ENCODE measurements at regions not wholly inside any gene's neighbourhood (a gene's known extent, or its start where the extent isn't known, plus 50 kb on each side); places are given as distances from the start of the nearest gene placed in this dataset.

DNA sequence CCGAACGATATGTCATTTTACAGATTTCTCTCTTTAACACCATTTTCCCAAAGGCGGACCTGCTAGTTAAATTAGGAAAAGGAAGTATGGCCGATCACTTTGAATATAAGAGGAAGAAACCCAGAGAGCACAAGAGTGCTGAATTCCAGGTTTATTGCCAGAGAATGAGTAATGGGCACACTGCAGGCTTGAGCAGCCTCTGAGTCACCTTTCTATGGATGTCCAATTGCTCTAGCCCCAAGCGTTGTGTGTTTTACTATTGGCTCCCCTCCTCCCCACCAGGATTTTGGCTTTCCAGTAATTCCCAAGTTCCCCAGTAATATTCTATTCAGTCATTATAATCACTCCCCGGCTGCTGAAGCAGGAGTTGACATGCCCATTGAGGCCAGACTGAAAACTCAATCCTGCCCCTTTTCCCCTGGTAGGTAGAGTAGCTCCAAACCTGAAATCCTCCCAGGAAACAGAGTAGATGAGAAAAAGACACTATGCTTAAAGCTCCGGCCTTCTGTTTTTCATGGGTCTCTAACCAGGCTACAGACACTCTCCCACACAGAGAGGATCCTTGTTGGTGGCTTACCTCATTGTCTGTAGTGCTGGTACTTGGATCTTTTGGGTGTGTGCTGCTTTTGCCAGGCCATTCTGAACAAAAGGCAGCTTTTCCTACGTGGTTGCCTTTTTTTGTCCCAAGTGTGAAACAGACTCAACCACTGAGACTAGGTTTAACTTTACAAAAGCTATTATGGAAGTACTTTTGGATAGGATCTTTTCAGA lies 704.3 kb upstream of the FLRT2 start:
- no peak for ATAC-seq (ENCODE audit: low FRiP score)
- WGBS, 2 donors, result 86 to 88% methylated on average over 8 of the region's 8 CpGs

DNA sequence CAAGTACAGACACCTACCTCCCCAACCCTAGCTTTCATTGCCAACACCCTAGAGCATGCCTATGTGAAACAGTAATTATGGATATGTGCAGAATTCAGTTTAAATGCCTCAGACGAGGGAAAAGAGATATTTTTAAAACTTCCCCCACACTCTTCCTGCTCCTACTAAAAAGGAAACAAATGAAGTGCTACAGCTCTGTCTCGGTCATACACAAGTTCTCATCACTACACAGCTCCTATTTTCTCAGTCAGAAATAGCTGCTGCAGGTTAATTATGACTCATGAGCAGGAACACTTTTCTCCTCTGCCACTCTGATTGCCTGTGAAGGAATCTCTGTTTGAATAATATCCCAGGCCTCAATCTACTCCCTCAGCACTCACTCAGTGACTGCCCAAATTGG lies 703.6 kb upstream of the FLRT2 start:
- no peak for ATAC-seq (ENCODE audit: low FRiP score)
- Histone ChIP-seq H3K27me3 (ENCODE audit: control insufficient read depth in 1 of 2, insufficient read depth in 2 of 2, low read length in 1 of 2) (no peaks in the 10 kb centered on the region), H3K9me3 (ENCODE audit: control insufficient read depth, low read length) (no peaks in the 10 kb centered on the region), H3K4me3 (ENCODE audit: low read length in 2 of 2) (no peak overlapping the region), H3K4me1 (ENCODE audit: control insufficient read depth in 1 of 2, insufficient read depth in 2 of 2, low read length in 2 of 2) (no peaks in the 10 kb centered on the region), H3K36me3 (ENCODE audit: control insufficient read depth in 1 of 2, insufficient read depth in 2 of 2, low read length in 1 of 2) (no peaks in the 10 kb centered on the region), H3K27ac (ENCODE audit: low read depth in 1 of 2, low read length in 2 of 2) (no peak overlapping the region)
- intact Hi-C loops (cut with DNase I), result no loop called here
- WGBS, 2 donors, result 52 to 62% methylated on average over 2 of the region's 2 CpGs
- no peak for DNase-seq

More for the DNA sequence above, 704.3 kb upstream of the FLRT2 start:
- no peak overlapping the region for H3K4me3 ChIP-seq (ENCODE audit: low read length in 2 of 2)
- no peak for DNase-seq
- intact Hi-C loops (cut with DNase I), result no loop called here
- no peaks in the 10 kb centered on the region for H3K9me3 ChIP-seq (ENCODE audit: control insufficient read depth, low read length)
- H3K36me3 ChIP-seq (ENCODE audit: control insufficient read depth in 1 of 2, insufficient read depth in 2 of 2, low read length in 1 of 2), result no peaks in the 10 kb centered on the region
- no peaks in the 10 kb centered on the region for H3K4me1 ChIP-seq (ENCODE audit: control insufficient read depth in 1 of 2, insufficient read depth in 2 of 2, low read length in 2 of 2)
- H3K27ac ChIP-seq (ENCODE audit: low read depth in 1 of 2, low read length in 2 of 2), result no peak overlapping the region
- H3K27me3 ChIP-seq (ENCODE audit: control insufficient read depth in 1 of 2, insufficient read depth in 2 of 2, low read length in 1 of 2), result no peaks in the 10 kb centered on the region

DNA sequence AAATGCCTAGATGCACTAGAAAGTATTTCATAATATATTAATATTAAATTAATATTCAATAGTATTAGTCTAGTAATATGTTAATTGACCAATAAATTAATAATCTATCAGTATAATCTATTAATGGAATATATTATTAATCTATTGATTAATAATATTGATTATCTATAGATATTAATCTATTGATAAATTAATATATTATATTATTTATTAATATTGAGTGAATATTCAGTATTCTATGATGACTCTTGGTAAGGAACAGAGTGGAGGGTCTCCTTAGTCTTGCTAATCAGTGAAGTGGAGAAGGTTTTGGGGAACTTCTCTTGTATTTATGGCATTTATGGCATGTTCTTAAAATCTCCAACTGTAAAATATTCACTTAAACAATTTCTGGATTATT lies 679.3 kb upstream of the FLRT2 start:
- Histone ChIP-seq H3K4me1 (ENCODE audit: control insufficient read depth in 1 of 2, insufficient read depth in 2 of 2, low read length in 2 of 2) (no peaks in the 10 kb centered on the region), H3K27ac (ENCODE audit: low read depth in 1 of 2, low read length in 2 of 2) (no peak overlapping the region), H3K36me3 (ENCODE audit: control insufficient read depth in 1 of 2, insufficient read depth in 2 of 2, low read length in 1 of 2) (no peaks in the 10 kb centered on the region), H3K4me3 (ENCODE audit: low read length in 2 of 2) (no peak overlapping the region), H3K9me3 (ENCODE audit: control insufficient read depth, low read length) (no peaks in the 10 kb centered on the region), H3K27me3 (ENCODE audit: control insufficient read depth in 1 of 2, insufficient read depth in 2 of 2, low read length in 1 of 2) (no peaks in the 10 kb centered on the region)
- intact Hi-C loops (cut with DNase I), result no loop called here
- DNase-seq (no peak), ATAC-seq (ENCODE audit: low FRiP score) (no peak)

DNA sequence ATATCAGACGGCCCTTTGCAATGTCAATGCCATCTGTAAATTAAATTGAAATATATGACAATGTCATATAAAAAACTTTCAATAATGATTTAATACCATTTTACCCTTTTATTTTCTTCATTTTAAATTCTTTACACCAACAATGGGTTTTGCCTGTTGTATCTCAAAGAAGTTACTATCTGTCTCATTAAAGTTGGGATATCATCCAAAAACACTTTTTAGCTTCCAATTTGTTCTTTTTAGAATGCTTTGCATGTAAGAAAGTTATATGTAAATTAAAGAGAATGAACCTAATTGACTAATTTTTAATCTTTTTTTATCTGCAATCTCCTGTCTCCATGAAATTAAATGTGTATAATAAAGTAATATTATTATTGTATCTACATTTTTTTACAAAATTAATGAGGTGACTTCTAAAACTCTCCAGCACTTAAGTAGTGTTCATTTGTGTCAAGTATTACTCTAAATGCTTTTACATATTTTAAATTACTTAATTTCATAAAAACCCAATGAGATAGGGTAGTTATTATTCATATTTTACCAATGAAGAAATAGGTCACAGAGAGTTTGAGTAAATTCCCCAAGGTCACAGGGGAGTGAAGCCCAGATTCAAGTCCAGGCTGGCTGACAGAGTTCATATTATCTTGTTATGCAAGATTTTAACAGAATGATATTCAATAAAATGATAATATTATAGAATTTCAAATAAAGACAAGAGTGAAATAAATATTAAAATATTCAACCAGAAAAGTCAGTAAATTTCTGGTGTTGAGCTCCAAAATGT lies 673.0 kb upstream of the FLRT2 start:
- Histone ChIP-seq H3K27ac (ENCODE audit: low read depth in 1 of 2, low read length in 2 of 2) (no peak overlapping the region), H3K36me3 (ENCODE audit: control insufficient read depth in 1 of 2, insufficient read depth in 2 of 2, low read length in 1 of 2) (no peaks in the 10 kb centered on the region), H3K4me1 (ENCODE audit: control insufficient read depth in 1 of 2, insufficient read depth in 2 of 2, low read length in 2 of 2) (no peaks in the 10 kb centered on the region), H3K27me3 (ENCODE audit: control insufficient read depth in 1 of 2, insufficient read depth in 2 of 2, low read length in 1 of 2) (no peaks in the 10 kb centered on the region), H3K4me3 (ENCODE audit: low read length in 2 of 2) (no peak overlapping the region), H3K9me3 (ENCODE audit: control insufficient read depth, low read length) (no peaks in the 10 kb centered on the region)
- 73 to 86% methylated on average over 1 of the region's 1 CpG for WGBS, 2 donors
- intact Hi-C loops (cut with DNase I), result no loop called here
- ATAC-seq (ENCODE audit: low FRiP score) (no peak), DNase-seq (no peak)

DNA sequence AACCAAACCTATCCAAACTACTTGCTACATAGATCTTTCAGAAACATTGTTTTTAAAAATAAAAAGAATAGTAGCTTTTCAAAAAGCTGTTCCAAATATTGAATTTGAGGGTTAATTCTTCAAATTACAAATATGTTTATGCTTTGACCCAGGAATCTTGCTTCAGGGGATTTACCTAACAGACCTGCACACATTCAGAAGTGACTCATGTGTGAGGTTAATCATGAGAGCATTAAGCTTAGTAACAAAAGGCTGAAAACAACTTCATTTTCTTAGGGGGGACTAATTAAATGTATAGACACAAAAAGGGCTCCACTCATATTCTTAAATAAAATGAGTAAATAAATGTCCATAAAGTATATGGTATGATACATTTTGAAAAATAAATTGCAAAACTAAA lies 672.4 kb upstream of the FLRT2 start:
- Histone ChIP-seq H3K27me3 (ENCODE audit: control insufficient read depth in 1 of 2, insufficient read depth in 2 of 2, low read length in 1 of 2) (no peaks in the 10 kb centered on the region), H3K36me3 (ENCODE audit: control insufficient read depth in 1 of 2, insufficient read depth in 2 of 2, low read length in 1 of 2) (no peaks in the 10 kb centered on the region), H3K4me1 (ENCODE audit: control insufficient read depth in 1 of 2, insufficient read depth in 2 of 2, low read length in 2 of 2) (no peaks in the 10 kb centered on the region), H3K4me3 (ENCODE audit: low read length in 2 of 2) (no peak overlapping the region), H3K27ac (ENCODE audit: low read depth in 1 of 2, low read length in 2 of 2) (no peak overlapping the region), H3K9me3 (ENCODE audit: control insufficient read depth, low read length) (no peaks in the 10 kb centered on the region)
- DNase-seq, result no peak
- intact Hi-C loops (cut with DNase I), result no loop called here
- no peak for ATAC-seq (ENCODE audit: low FRiP score)

DNA sequence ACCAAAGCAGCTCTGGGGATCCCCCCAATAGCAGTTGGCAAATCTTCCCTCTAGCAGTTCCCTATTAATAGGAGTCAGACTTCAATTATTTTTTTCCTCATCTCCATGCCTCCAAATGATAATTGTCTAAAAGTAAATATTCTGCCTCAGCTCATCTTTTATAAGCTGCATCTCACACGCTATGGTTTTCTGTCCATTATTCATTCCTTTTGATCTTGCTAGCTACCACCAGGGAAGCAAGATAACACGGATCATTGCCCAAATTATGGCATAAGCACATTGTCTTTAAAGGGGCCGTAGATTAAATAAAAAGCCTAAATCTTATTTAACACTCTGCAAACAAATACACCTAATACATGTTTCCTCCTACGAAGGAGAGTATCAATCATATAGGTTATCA lies 670.8 kb upstream of the FLRT2 start:
- no peaks in the 10 kb centered on the region for H3K9me3 ChIP-seq (ENCODE audit: control insufficient read depth, low read length)
- H3K27me3 ChIP-seq (ENCODE audit: control insufficient read depth in 1 of 2, insufficient read depth in 2 of 2, low read length in 1 of 2), result no peaks in the 10 kb centered on the region
- no peak overlapping the region for H3K27ac ChIP-seq (ENCODE audit: low read depth in 1 of 2, low read length in 2 of 2)
- H3K4me3 ChIP-seq (ENCODE audit: low read length in 2 of 2), result no peak overlapping the region
- H3K4me1 ChIP-seq (ENCODE audit: control insufficient read depth in 1 of 2, insufficient read depth in 2 of 2, low read length in 2 of 2), result no peaks in the 10 kb centered on the region
- 94 to 95% methylated on average over 4 of the region's 4 CpGs for WGBS, 2 donors
- ATAC-seq (ENCODE audit: low FRiP score) (no peak), DNase-seq (no peak)
- H3K36me3 ChIP-seq (ENCODE audit: control insufficient read depth in 1 of 2, insufficient read depth in 2 of 2, low read length in 1 of 2), result no peaks in the 10 kb centered on the region
- intact Hi-C loops (cut with DNase I), result no loop called here

DNA sequence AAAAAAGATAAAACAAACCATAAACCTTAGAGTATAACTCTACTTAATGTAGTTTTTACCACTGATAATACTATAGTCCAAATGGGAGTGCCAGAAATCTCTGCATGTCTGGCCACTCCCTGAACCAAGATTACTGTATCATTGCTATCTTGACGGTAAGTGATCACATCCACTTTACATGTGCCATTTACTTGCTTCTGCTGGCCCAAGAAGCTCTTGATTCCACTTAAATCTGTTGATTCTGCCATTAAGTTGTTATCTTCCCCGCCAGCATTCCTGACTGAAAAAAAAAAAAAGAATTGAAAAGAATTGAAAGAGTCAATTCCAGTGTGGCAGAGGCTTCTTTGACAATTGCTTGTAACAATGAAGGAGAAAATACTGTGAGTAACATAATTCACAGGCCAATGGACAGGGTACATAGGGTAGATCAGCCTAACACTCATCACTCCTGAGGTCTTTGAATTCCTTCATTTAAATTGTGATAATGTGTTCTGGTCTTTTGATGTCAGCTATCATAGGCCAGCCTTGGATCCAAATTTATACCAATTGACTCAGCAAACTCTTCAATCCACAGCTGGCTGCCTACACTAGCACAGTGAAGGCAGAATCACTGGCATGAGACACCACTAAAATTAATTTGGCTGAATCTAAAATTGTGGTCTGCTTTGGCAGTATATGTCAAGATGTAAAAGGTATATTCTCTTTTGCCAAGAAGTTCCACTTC lies 665.2 kb upstream of the FLRT2 start:
- intact Hi-C loops (cut with DNase I), result no loop called here
- Histone ChIP-seq H3K27me3 (ENCODE audit: control insufficient read depth in 1 of 2, insufficient read depth in 2 of 2, low read length in 1 of 2) (no peaks in the 10 kb centered on the region), H3K4me3 (ENCODE audit: low read length in 2 of 2) (no peak overlapping the region), H3K9me3 (ENCODE audit: control insufficient read depth, low read length) (no peaks in the 10 kb centered on the region), H3K4me1 (ENCODE audit: control insufficient read depth in 1 of 2, insufficient read depth in 2 of 2, low read length in 2 of 2) (no peaks in the 10 kb centered on the region), H3K27ac (ENCODE audit: low read depth in 1 of 2, low read length in 2 of 2) (no peak overlapping the region), H3K36me3 (ENCODE audit: control insufficient read depth in 1 of 2, insufficient read depth in 2 of 2, low read length in 1 of 2) (no peaks in the 10 kb centered on the region)
- 93% methylated on average over 2 of the region's 2 CpGs for WGBS, 2 donors
- ATAC-seq (ENCODE audit: low FRiP score) (no peak), DNase-seq (no peak)

DNA sequence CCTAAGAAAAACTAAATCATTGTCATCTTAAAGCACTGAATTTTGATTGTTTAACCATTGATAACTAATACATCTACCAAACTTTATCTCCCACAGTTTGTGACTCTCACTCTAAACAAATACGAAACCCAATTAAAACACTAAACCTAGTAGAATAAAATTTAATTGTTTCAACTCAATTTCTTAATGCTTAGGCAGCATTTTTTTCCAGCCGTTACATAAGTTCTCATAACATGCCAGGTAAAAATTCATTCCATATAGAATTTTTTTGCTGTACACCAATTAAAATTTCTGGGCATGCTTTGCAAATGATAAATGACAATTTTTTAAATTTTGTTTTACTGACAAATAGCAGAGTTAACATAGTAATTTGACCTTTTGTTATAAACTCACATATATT lies 658.2 kb upstream of the FLRT2 start:
- no peak overlapping the region for H3K4me3 ChIP-seq (ENCODE audit: low read length in 2 of 2)
- H3K27ac ChIP-seq (ENCODE audit: low read depth in 1 of 2, low read length in 2 of 2), result no peak overlapping the region
- ATAC-seq (ENCODE audit: low FRiP score) (no peak), DNase-seq (no peak)
- intact Hi-C loops (cut with DNase I), result no loop called here
- H3K4me1 ChIP-seq (ENCODE audit: control insufficient read depth in 1 of 2, insufficient read depth in 2 of 2, low read length in 2 of 2), result no peaks in the 10 kb centered on the region
- H3K27me3 ChIP-seq (ENCODE audit: control insufficient read depth in 1 of 2, insufficient read depth in 2 of 2, low read length in 1 of 2), result no peaks in the 10 kb centered on the region
- H3K36me3 ChIP-seq (ENCODE audit: control insufficient read depth in 1 of 2, insufficient read depth in 2 of 2, low read length in 1 of 2), result no peaks in the 10 kb centered on the region
- H3K9me3 ChIP-seq (ENCODE audit: control insufficient read depth, low read length), result no peaks in the 10 kb centered on the region
- WGBS, 2 donors, result 96 to 99% methylated on average over 2 of the region's 2 CpGs

Measured in aorta (tissue), 5 donors.